Heart right ventricle (tissue), 16 donors: ENCODE measurements at regions not wholly inside any gene's neighbourhood (a gene's known extent, or its start where the extent isn't known, plus 50 kb on each side); places are given as distances from the start of the nearest gene placed in this dataset.
A peak's percentile ranks its signal among the peaks of the same experiment; 100 is the strongest.

Source experiments
- ATAC-seq, 8 donors: fragments of 200-7000 bp; cut with Tn5 transposase; one replicate each; pipeline ENCODE4 v1.9.1; 2020; ENCODE audit warnings: mild to moderate bottlenecking in 8 of 8, moderate library complexity in 8 of 8, moderate number of reproducible peaks in 1 of 8
- DNase-seq, 2 donors: peaks; one replicate each; pipeline ENCODE4 v3.0.0-alpha.2; 2020
- H3K27ac ChIP-seq, 10 donors: fragments of 200-600 bp; sonication (generic) in 2 of 10; one replicate each; pipeline versions ENCODE4 v1.5.0 to v1.8.0; 2020 to 2022; ENCODE audit warnings: mild to moderate bottlenecking in 3 of 10
- H3K27me3 ChIP-seq, 7 donors: fragments of 200-600 bp; one replicate each; pipeline ENCODE4 v1.8.0; 2021 to 2022; ENCODE audit warnings: mild to moderate bottlenecking in 2 of 7
- H3K36me3 ChIP-seq, 9 donors: fragments of 200-600 bp; sonication (generic) in 1 of 9; one replicate each; pipeline versions ENCODE4 v1.5.0 to v1.8.0; 2020 to 2022; ENCODE audit warnings: mild to moderate bottlenecking in 2 of 9
- H3K4me1 ChIP-seq, 9 donors: fragments of 200-600 bp; sonication (generic) in 1 of 9; one replicate each; pipeline versions ENCODE4 v1.5.0 to v1.8.0; 2020 to 2022; ENCODE audit warnings: mild to moderate bottlenecking in 4 of 9
- H3K4me3 ChIP-seq, 10 donors: fragments of 200-600 bp; sonication (generic) in 2 of 10; one replicate each; pipeline versions ENCODE4 v1.5.0 to v1.8.0; 2020 to 2022; ENCODE audit warnings: mild to moderate bottlenecking in 7 of 10, moderate library complexity in 2 of 10
- H3K9me3 ChIP-seq, 11 donors: fragments of 200-600 bp in 10 of 11; sonication (generic) in 2 of 11; one replicate each; pipeline versions ENCODE4 v1.5.0 to v1.8.0; 2013 to 2022; ENCODE audit warnings: mild to moderate bottlenecking in 2 of 11, control low read depth in 1 of 11, moderate library complexity in 1 of 11
- CTCF ChIP-seq, 9 donors: fragments of 200-600 bp; sonication (generic) in 2 of 9; IDR thresholded peaks; one replicate each; pipeline versions ENCODE4 v1.5.0 to v1.8.0; 2021 to 2022; ENCODE audit warnings: antibody characterized with exemption in 9 of 9, mild to moderate bottlenecking in 5 of 9, moderate library complexity in 1 of 9
- WGBS, 2 donors: extraction: QIAGEN DNeasy Blood & Tissue Kit; methylation state at CpG; one replicate each; pipeline ENCODE4 v1.1.7; 2013; ENCODE audit warnings: inconsistent platforms in 1 of 2; 5-methylcytosine and 5-hydroxymethylcytosine counted together
- intact Hi-C, 10 donors: fragments of 100-400 bp; cut with DNase I; formaldehyde crosslinking; loops; one replicate each; pipeline versions ENCODE4 v1.11.1 to v1.14.2; 2022
- donor health status: Arrhythmogenic right ventricular cardiomyopathy.
- donor health status: ischemic (EF 13 %, LVEDD 7.1; RV severe dilation, severe dysfunction).
- donor health status: healthy with polysubstance abuse.
- donor health status: DM: no; HTN: yes; CAD: no.
- donor health status: DM: no; HTN: no; CAD: no.
- donor health status: ischemic (EF 25% LVEDD 6.9; RV normal size, moderate dysfunction).
- donor health status: ischemic (EF 25% LVEDD 5.7; RV mildly dilated, moderate dysfunction).
- donor health status: healthy.
- donor health status: DM: yes; HTN: yes; CAD: no.
- donor health status: Ischemic cardiomyopathy.
- donor health status: ischemic (EF 35%, LVEDD 5.7; RV mildly dilated, moderate dysfunction).
- donor health status: nonischemic (EF 11% LVEDD 7.7; RV severe dilation, severe dysfunction).
- donor health status: DM: yes; HTN: yes; CAD: no.
- donor health status: PGD.
- donor health status: ischemic (EF 29% LVEDD 5.4; RV normal size, mild dysfunction).
- donor health status: nonischemic (EF 23%, LVEDD 6.1; RV moderate dilation, normal function).

DNA sequence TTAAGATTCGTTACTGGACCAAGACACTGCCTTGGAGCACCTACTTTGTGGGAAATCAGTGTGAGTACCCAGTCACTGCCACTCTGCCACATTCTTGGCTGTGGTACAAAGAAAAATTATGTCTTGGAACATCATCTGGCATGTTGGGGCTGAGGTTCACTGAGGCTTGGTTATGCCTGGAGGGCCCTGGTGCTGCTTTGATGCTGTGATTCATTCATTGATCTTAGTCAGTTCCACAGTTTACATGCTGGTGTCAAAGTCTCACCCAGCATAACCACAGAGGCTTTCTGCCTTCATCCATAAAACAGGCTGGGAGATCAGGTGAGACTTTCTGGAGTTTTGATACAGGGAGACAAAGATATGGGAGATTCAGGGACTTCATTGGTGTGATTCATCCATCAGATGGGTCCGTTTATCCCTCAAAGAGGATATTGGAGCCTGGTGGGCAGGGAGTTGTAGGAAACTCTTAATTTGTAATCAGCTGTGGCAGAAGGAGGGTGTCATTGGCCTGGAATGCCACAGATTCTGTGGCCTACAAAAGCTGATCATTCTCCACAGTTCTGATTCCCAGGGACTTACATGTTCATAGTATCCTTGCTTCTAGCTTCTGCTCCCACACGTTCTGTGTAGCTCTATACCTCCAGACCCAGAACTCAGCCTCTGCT is 322.5 kb downstream of the PMP22 start:
- Histone ChIP-seq H3K9me3 (no peaks in the 10 kb centered on the region), H3K27ac (no peak overlapping the region), H3K4me1 (no peaks in the 10 kb centered on the region), H3K4me3 (no peak overlapping the region), H3K27me3 (no peaks in the 10 kb centered on the region), H3K36me3 (no peaks in the 10 kb centered on the region)
- ATAC-seq (no peak), DNase-seq (no peak)
- intact Hi-C loops = no loop called here
- no peak for TF ChIP-seq CTCF (IDR thresholded peaks at IDR 0.05)
- 61 to 66% methylated on average over 3 of the region's 3 CpGs for WGBS, 2 donors

DNA sequence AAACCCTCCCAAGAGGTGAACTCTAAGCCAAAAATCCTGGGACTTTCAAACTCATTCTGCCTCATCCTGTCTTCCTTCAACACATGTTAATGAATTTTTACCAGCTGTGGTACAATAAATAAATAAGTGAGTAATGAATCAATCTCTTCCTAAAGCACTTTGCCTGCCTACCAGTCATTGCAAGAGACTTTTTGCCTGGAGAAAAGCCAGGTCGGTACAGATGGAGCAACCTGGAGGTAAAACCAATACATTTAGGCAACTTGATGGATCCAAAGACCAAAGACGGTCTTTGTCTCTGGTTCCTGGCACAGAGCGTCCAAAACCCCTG is 324.2 kb downstream of the PMP22 start:
- DNase-seq = no peak
- ATAC-seq = no peak
- H3K9me3 ChIP-seq = no peaks in the 10 kb centered on the region
- WGBS, 2 donors = 91 to 96% methylated on average over 3 of the region's 3 CpGs
- H3K4me1 ChIP-seq = no peaks in the 10 kb centered on the region
- no peak overlapping the region for H3K4me3 ChIP-seq
- intact Hi-C loops = loop anchor here in 1 of 10 donors (2.0 kb wide), 1 partner anchor 216 kb away; no protein-coding TSS in a partner anchor
- no peak overlapping the region for H3K27ac ChIP-seq
- no peaks in the 10 kb centered on the region for H3K27me3 ChIP-seq
- TF ChIP-seq CTCF (IDR thresholded peaks at IDR 0.05) = no peak
- H3K36me3 ChIP-seq = no peaks in the 10 kb centered on the region

DNA sequence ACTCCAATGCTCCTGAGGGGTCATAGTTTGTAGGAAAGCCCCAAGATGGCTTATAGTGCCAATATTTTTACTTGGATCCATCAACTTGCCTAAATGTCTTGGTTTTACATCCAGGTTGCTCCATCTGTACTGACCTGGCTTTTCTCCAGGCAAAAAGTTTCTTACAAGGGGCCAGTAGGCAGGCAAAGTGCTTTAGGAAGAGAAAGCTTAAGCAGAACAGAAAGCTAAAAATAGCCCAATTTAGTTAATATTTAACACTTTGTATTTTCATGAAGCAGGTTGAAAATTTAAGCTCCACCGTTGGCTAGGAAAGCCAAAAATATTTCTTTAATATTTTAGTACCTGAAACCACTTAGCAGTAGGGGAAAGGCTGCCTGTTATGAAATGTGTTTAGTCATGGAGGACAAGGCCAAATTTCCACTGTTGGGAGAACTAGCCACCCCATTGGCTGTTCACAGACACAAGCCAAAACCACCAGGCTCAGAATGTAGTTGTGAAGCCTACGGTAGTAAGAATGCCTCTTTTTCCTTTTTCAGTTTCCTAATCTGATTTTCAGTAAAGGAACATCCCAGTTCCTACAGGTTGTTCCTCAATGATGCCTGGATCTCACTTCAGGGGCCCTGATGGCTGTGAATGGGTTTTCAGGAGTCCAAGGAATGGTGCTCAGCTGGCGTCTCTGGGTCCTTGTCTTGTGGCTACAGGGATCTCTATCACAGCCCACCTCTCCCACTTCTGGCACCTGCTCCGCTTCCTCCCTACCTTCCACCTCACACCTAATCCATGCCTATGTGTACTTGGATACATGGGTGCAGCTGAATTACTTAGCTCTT is 324.8 kb downstream of the PMP22 start:
- Histone ChIP-seq H3K27ac (no peak overlapping the region), H3K36me3 (no peaks in the 10 kb centered on the region), H3K4me3 (no peak overlapping the region), H3K9me3 (no peaks in the 10 kb centered on the region), H3K27me3 (no peaks in the 10 kb centered on the region), H3K4me1 (no peaks in the 10 kb centered on the region)
- 89 to 93% methylated on average over 4 of the region's 4 CpGs for WGBS, 2 donors
- intact Hi-C loops = loop anchor here in 1 of 10 donors (2.0 kb wide), 1 partner anchor 216 kb away; no protein-coding TSS in a partner anchor
- DNase-seq (no peak), ATAC-seq (peak in 2 of 8 donors; percentile 43 to 62)
- TF ChIP-seq CTCF (IDR thresholded peaks at IDR 0.05) = no peak

DNA sequence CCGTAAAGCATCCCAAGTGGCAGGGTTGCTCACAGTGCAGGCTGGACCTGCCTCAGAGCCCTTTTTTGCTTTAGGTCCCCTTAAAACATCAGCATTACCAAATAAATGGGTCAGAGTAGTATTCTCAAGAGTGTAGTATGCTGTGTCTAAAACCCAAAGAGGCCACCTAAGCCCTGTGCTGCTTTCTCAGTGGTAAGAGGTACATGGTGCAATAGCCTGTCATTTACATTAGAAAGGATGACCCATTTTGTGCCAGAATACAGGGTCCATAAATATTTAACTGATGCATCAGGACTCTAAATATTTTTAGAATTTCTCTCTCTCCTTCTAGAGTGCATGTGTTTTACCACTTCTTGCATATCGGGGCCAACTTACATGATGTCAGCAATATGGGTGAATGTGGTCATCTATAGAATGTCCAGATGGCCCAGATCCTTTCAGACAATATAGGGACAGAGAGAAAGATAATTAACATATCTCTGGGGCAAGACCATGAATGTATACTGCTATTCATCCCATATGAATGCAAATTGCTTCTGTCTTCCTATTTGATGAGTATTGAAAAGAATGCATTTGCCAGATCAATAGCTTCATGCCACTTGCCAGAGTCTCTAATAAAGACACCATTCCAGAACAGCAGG is 329.2 kb downstream of the PMP22 start:
- Histone ChIP-seq H3K9me3 (no peaks in the 10 kb centered on the region), H3K27me3 (no peaks in the 10 kb centered on the region), H3K4me3 (no peak overlapping the region), H3K27ac (no peak overlapping the region), H3K4me1 (no peaks in the 10 kb centered on the region), H3K36me3 (no peaks in the 10 kb centered on the region)
- intact Hi-C loops = loop anchor here in 7 of 10 donors (5.0 to 10.0 kb wide), 4 partner anchors 211 to 229 kb away; no protein-coding TSS in a partner anchor
- TF ChIP-seq CTCF (IDR thresholded peaks at IDR 0.05) = no peak
- WGBS, 2 donors = 74 to 92% methylated on average over 2 of the region's 2 CpGs
- DNase-seq (no peak), ATAC-seq (no peak)
